Uterus (tissue), 3 donors: ENCODE measurements at regions not wholly inside any gene's neighbourhood (a gene's known extent, or its start where the extent isn't known, plus 50 kb on each side); places are given as distances from the start of the nearest gene placed in this dataset.

Experiments used
- DNase-seq, 2 donors: peaks; one replicate each; pipeline ENCODE4 v3.0.0-alpha.2; 2019 to 2020
- H3K27ac ChIP-seq, 2 donors: fragments of 200-600 bp; sonication (generic); 1 replicate in 1 of 2; 2 replicates in 1 of 2; pipeline ENCODE4 v1.5.1; 2016 to 2018
- H3K27me3 ChIP-seq, 2 donors: fragments of 200-600 bp; sonication (generic); one replicate each; pipeline ENCODE4 v1.5.1; 2018 to 2019; ENCODE audit warnings: control low read depth in 1 of 2
- H3K36me3 ChIP-seq, 2 donors: fragments of 200-600 bp; sonication (generic); one replicate each; pipeline ENCODE4 v1.5.1; 2019; ENCODE audit warnings: control low read depth in 1 of 2
- H3K4me1 ChIP-seq, 2 donors: fragments of 200-600 bp; sonication (generic); one replicate each; pipeline ENCODE4 v1.5.1; 2018 to 2019; ENCODE audit warnings: control low read depth in 1 of 2
- H3K4me3 ChIP-seq, 2 donors: fragments of 200-600 bp; sonication (generic); 1 replicate in 1 of 2; 2 replicates in 1 of 2; pipeline ENCODE4 v1.5.1; 2018 to 2019; ENCODE audit warnings: mild to moderate bottlenecking in 1 of 2
- H3K9me3 ChIP-seq, 2 donors: fragments of 200-600 bp; sonication (generic); one replicate each; pipeline ENCODE4 v1.5.1; 2019; ENCODE audit warnings: control low read depth in 1 of 2
- POLR2A ChIP-seq, 2 donors: fragments of 450-650 bp; IDR thresholded peaks; one replicate each; pipeline ENCODE4 v1.6.1; 2016; ENCODE audit warnings: antibody characterized with exemption in 2 of 2, mild to moderate bottlenecking in 1 of 2, moderate library complexity in 1 of 2
- intact Hi-C: fragments of 100-400 bp; cut with DNase I; formaldehyde crosslinking; loops from one replicate; pipeline ENCODE4 v1.15.1; 2023; ENCODE audit warnings: low total_unique reads
- TF ChIP-seq, protein P1 (sequence below), 4 experiments: fragments of 200-600 bp in 2 of 4; fragments of 450-650 bp in 2 of 4; sonication (generic) in 2 of 4; IDR thresholded peaks; one replicate each; pipeline ENCODE4 v1.5.1; 2016 to 2019; ENCODE audit warnings: antibody characterized with exemption in 4 of 4, mild to moderate bottlenecking in 2 of 4, moderate library complexity in 1 of 4
- donor health status: DM: yes; HTN: yes; CAD: no.

DNA sequence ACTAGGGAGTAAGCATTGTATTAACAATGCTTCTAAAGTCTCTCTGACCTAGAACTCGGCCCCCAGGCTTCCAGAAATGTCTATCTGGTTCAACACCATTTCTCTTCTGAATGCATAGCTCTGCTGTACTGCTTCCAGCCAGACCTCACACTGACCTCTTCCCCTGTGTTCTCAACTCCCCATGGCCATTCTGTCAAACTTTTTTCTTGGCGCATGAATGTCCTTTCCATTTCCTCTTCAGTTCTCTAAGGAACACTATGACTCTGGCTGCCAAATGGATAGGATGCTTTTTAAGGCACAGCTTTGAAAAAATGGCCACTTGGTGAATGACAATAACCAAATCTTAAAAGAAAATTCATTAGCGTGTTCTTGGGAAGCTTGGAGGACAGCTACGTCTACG is 425.8 kb downstream of the ETV1 start:
- DNase-seq: no peak
- Histone ChIP-seq H3K4me3 (no peak overlapping the region), H3K27me3 (no peaks in the 10 kb centered on the region), H3K4me1 (no peaks in the 10 kb centered on the region), H3K9me3 (no peaks in the 10 kb centered on the region), H3K27ac (no peak overlapping the region), H3K36me3 (no peaks in the 10 kb centered on the region)
- TF ChIP-seq, protein P1, sequence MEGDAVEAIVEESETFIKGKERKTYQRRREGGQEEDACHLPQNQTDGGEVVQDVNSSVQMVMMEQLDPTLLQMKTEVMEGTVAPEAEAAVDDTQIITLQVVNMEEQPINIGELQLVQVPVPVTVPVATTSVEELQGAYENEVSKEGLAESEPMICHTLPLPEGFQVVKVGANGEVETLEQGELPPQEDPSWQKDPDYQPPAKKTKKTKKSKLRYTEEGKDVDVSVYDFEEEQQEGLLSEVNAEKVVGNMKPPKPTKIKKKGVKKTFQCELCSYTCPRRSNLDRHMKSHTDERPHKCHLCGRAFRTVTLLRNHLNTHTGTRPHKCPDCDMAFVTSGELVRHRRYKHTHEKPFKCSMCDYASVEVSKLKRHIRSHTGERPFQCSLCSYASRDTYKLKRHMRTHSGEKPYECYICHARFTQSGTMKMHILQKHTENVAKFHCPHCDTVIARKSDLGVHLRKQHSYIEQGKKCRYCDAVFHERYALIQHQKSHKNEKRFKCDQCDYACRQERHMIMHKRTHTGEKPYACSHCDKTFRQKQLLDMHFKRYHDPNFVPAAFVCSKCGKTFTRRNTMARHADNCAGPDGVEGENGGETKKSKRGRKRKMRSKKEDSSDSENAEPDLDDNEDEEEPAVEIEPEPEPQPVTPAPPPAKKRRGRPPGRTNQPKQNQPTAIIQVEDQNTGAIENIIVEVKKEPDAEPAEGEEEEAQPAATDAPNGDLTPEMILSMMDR (IDR thresholded peaks at IDR 0.05): no peak
- no peak for TF ChIP-seq POLR2A (IDR thresholded peaks at IDR 0.05)
- intact Hi-C loops: no loop called here

DNA sequence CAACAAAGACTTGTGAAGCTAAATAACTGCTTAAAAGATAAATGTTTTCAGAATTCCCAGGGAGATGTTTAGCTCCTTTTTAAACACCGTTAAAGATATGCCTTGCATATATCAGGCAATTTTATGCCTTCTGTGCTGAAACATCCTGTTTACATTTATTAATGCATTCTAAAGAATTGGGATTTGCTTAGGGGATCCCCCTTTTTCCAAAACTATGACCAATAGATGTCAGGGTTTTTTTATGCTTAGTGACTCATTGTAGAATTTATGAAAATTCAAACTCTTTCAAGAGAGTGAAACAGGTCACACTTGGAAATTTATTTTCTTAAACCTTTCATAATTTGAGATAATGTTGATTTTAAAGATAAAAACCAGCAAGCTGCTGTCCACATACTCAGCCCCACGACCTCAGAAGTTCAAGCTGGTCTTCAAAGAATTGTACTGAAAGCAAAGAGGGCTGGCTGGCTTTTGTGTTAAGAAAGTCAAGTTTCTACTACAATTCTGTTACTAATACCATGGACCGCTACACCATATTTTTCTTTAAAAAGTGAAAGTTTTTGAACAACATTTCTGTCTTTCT is 411.8 kb downstream of the ETV1 start:
- DNase-seq: no peak
- H3K4me3 ChIP-seq: no peak overlapping the region
- no peak for TF ChIP-seq POLR2A (IDR thresholded peaks at IDR 0.05)
- TF ChIP-seq, protein P1 (IDR thresholded peaks at IDR 0.05): no peak

DNA sequence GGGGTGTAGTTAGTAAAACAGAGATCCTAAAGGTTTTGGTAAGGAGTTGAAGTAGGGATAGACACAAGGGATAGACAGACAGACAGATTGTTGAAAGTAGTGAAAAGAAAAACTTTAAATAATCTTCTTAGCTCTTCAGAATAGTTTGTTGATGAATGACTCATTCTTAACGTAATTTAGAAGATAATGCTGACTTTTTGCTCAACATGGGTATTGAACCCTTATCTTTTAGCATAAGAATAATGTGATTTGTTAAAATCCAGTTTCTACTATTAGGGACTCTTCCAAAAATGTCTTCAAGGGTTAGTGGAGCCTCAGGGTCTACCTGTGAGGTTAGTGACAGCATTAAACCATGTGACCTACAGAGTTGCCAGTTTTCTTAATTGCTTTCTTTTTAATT is 411.2 kb downstream of the ETV1 start:
- Histone ChIP-seq H3K27ac (no peak overlapping the region), H3K36me3 (no peaks in the 10 kb centered on the region), H3K4me1 (no peaks in the 10 kb centered on the region), H3K9me3 (no peaks in the 10 kb centered on the region), H3K4me3 (no peak overlapping the region), H3K27me3 (no peaks in the 10 kb centered on the region)
- DNase-seq: no peak
- intact Hi-C loops: no loop called here
- TF ChIP-seq POLR2A (IDR thresholded peaks at IDR 0.05): no peak
- TF ChIP-seq, protein P1 (IDR thresholded peaks at IDR 0.05): no peak

More for the DNA sequence above, 411.8 kb downstream of the ETV1 start:
- no peaks in the 10 kb centered on the region for H3K9me3 ChIP-seq
- no peak overlapping the region for H3K27ac ChIP-seq
- no peaks in the 10 kb centered on the region for H3K36me3 ChIP-seq
- no peaks in the 10 kb centered on the region for H3K27me3 ChIP-seq
- H3K4me1 ChIP-seq: no peaks in the 10 kb centered on the region
- intact Hi-C loops: no loop called here

DNA sequence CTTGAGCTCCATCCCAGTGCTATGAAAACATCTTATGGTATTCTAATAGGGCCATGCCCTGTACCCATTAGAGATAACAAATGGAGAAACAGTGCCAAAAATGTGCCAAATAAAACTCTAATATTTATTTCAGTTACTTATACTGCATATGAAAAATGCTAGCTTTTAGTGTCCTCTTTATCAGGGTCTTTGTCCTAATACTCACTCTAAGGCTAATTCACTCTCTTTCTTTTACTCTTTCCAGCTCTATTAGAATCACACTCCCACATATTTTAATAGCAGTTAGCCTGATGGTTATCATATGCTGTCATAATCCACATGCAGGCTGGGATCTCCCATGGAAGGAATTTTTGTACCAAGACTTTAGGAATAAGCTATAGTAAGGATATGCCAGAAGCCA is 408.4 kb downstream of the ETV1 start:
- intact Hi-C loops: no loop called here
- no peak overlapping the region for H3K4me3 ChIP-seq
- H3K9me3 ChIP-seq: no peaks in the 10 kb centered on the region
- no peak for DNase-seq
- TF ChIP-seq, protein P1 (IDR thresholded peaks at IDR 0.05): no peak
- TF ChIP-seq POLR2A (IDR thresholded peaks at IDR 0.05): no peak
- H3K27ac ChIP-seq: no peak overlapping the region
- H3K4me1 ChIP-seq: no peaks in the 10 kb centered on the region
- H3K27me3 ChIP-seq: no peaks in the 10 kb centered on the region
- H3K36me3 ChIP-seq: no peaks in the 10 kb centered on the region

DNA sequence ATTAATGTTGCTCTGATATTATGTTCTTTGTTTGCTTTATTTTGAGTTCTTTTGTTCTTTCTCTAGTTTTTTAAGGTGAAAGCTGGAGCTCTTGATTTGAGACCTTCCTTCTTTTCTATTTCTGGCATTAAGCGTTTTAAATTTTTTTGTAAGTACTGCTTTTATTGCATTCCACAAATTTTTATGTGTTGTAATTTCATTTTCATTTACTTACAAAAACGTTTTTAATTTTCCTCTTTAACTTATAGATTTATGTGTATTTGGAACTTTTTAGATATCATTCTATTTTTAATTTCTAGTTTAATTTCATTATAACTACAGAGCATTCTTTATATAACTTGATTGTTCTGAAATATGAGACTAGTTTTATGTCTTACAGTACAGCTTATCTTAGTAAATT is 395.6 kb downstream of the ETV1 start:
- Histone ChIP-seq H3K4me1 (no peaks in the 10 kb centered on the region), H3K4me3 (no peak overlapping the region), H3K27me3 (no peaks in the 10 kb centered on the region), H3K9me3 (no peaks in the 10 kb centered on the region), H3K27ac (no peak overlapping the region), H3K36me3 (no peaks in the 10 kb centered on the region)
- no peak for DNase-seq
- intact Hi-C loops: no loop called here
- TF ChIP-seq POLR2A (IDR thresholded peaks at IDR 0.05): no peak
- TF ChIP-seq, protein P1 (IDR thresholded peaks at IDR 0.05): no peak
